A172 (cell line): ENCODE measurements at regions not wholly inside any gene's neighbourhood (a gene's known extent, or its start where the extent isn't known, plus 50 kb on each side); places are given as distances from the start of the nearest gene placed in this dataset.
"Not testable (repeated sequence)": the region's sequence is repeated elsewhere in the genome, so short reads cannot be mapped to it uniquely, and the experiment has no call there.

Experiments used
- DNase-seq: peaks from one replicate; pipeline ENCODE4 v3.0.0-alpha.2; 2015; ENCODE audit warnings: low spot score

DNA sequence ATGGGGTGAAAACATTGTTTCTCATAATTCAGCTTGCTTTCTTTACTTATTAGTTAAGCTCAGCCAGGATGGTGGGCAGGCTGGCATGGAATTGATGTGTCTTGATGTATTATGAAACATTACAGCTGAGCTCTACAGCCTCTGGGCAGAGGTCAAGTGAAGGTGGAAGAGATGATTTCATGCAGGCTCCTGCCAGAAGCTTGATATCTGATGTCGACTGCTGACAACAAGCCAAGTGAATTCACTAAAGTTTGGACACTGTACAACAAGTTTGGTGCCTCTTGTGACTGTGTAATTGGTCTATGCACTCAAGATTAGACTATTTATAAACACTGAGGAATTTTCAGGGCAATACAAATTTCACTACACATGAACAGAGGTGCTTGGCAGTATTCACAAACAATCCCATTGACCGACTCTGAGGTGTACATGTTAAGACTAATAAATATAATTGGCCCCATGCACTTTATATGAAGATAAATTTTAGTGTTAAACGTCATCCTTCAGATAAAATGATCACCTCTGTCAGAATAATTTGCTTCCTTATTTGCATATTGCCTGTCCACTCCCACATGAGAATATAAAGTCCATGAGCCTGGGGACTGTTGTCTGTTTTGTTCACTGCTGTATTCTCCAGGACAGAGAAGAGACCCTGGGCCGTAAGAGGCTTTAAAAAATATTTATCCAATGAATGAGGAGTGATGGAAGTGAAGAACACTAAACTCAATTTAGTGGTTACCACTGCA, 612.2 kb downstream of the IQCM start:
- peak; percentile 35 for DNase-seq

DNA sequence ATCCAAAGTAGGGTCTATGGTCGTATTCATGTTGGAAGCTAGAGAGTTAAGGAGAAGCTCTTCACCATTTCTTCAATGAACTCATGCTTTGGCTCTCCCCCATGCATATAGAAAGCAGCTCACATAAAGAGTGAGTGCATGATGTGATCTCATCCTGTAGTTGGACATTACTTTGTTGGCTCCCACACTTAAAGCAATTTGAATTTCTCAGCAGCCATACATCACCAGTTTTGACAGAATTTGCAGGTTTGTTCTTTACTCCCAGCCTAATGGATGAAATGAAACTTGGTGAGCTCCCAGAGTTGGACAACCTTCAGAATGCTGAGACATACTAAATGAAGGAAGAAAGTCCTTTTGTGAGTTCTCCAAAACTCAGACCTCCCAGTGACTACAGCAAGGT, 613.5 kb downstream of the IQCM start:
- peak; percentile 2 for DNase-seq

DNA sequence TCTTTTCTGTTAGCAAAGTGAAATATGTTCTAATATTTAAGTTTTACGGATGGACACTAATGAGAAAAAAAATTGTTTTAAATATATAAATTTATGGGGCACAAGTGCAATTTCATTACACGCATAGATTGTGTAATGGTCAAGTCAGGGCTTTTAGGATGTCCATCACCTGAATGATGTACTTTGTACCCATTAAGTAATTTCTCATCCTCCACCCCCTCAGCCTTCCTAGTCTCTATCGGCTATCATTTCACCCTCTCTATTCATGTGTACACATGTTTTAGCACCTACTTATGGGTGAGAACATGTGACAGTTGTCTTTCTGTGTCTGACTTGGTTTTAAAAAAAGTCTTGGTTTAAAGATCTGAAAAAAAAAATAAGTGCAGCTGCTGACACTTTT, 616.0 kb downstream of the IQCM start:
- no peak for DNase-seq

DNA sequence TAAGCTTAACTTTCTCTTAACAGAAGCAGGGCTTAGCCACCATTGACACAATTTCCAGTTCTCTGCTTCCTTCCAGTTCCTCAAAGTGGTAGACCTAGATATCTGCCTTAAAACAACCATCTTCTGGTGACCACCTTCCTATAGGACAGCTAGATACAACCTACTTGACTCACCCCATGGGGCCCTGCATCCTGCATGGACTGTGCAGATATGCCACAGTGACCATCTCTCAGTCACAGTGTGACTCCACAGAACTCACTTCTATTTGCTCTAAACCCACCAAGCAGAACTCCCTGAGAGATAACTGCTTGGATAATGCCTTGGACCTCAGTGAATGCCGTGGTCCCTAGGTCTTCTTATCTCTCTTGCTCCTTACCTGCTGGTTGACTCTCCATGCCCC, 621.6 kb downstream of the IQCM start:
- DNase-seq, result no peak

DNA sequence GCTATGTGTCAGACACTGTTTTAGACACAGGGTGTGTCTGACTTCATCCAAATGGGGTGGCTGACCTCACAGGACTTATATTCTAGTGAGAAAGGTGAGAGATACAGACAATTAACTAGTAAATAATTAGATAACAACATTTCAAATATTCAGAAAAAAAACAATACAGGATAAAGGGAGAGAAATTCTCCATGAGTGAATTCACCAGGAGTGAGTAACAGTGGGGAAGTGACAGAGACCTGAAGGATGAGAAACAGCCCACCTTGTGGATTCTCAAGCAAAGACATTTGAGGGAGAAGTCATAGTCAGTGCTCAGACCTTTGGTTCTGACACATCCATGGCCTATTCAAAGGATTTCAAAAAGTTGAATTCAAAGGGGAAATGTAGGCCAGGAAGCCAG, 627.9 kb downstream of the IQCM start:
- DNase-seq, result no peak

DNA sequence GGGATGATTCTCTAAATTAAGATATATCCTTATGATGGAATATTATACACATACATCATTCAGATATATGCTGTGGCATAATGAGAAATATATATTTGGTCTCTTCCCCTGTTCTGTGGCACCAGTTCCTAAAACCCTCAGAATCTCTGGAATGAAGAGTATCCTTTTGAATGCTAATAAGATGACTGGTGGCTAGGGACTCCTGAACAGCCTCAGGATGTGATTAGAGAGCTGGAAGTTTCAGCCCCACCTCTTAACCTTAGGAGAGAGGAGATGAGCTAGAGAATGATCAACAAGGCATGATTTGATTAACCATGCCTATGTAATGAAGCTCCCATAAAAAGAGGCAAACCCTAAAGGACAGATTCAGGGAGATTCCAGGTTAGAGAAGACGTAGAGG, 632.0 kb downstream of the IQCM start:
- DNase-seq, result no peak

DNA sequence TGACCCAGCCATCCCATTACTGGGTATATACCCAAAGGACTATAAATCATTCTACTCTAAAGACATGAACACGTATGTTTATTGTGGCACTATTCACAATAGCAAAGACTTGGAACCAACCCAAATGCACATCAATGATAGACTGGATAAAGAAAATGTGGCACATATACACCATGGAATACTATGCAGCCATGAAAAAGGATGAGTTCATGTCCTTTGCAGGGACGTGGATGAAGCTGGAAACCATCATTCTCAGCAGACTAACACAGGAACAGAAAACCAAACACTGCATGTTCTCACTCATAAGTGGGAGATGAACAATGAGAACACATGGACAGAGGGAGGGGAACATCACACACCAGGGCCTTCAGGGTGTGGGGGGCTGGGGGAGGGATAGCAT, 634.2 kb downstream of the IQCM start:
- not testable (repeated sequence) for DNase-seq

DNA sequence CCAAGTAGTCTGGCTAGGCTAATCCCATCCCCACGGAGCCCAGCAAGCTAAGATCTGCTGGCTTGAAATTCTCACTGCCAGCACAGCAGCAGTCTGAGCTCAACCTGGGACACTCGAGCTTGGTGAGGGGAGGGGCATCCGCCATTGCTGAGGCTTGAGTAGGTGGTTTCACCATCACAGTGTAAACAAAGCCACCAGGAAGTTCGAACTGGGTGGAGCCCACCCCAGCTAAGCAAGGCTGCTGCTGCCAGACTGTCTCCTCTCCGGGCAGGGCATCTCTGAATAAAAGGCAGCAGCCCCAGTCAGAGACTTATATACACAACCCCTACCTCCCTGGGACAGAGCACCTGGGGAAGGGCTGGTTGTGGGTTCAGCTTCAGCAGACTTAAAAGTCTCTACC, 639.6 kb downstream of the IQCM start:
- DNase-seq, result peak; percentile 30

DNA sequence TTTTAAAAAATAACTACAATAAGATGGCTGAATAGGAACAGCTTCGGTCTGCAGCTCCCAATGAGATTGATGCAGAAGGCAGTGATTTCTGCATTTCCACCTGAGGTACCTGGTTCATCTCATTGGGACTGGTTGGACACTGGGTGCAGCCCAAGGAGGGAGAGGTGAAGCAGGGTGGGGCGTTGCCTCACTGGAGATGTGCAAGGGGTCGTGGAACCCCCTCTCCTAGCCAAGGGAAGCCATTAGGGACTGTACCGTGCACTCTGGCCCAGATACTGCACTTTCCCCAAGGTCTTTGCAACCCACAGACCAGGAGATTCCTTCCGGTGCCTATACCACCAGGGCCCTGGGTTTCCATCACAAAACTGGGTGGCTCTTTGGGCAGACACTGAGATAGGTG, 640.1 kb downstream of the IQCM start:
- no peak for DNase-seq

DNA sequence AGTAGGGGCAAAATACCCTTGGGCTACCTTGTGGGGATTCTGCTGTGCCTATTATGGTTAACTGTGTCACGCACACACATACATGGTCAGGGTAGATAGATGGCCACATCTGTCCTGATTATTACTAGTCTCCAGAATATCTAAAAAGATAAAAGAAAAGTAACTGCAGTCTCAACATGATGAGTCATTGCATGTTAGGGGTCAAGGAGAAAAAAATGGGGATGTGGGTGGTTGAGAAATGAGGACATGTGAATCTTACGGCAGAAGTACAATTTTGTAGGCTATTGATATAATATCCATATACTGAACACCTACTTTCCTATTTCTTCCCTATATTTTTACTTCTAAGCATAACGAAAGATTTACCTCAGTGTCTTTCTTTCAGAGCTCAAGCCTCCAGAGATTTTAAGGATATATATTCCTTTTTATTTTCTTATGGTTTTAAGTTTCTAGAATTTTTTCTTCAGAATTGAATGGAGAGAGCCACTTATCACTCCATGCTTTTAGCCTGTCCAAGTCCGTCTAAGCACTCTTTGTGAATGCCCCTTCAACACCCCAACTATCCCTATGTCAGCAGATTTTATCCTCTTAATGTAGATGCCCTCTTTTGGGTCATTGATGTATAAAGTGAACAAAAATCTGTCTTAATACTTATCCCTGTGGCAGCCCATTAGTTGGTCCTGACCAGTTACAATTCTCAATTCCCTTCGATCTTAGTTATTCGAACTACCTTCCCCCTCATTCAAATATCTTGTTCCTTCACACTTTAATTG, 642.2 kb downstream of the IQCM start:
- DNase-seq, result no peak

DNA sequence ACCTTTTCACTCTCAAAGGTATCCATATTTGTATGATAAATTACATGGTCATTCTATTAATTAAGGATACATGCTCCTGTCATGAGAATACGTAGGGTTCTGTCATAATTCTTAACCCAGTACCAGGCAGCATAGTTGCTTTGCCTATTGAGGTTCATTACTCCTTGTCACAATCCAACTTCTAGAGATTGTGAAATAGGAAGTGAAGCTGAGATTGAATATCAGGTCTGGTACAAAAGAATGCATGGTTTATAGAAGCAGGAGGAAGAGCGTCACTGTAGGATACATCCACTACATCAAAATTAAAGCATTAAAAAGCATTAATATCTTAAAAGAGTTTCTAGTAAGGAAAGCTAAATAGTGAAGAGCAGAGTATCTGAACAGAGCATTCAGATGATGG, 647.0 kb downstream of the IQCM start:
- DNase-seq, result no peak

DNA sequence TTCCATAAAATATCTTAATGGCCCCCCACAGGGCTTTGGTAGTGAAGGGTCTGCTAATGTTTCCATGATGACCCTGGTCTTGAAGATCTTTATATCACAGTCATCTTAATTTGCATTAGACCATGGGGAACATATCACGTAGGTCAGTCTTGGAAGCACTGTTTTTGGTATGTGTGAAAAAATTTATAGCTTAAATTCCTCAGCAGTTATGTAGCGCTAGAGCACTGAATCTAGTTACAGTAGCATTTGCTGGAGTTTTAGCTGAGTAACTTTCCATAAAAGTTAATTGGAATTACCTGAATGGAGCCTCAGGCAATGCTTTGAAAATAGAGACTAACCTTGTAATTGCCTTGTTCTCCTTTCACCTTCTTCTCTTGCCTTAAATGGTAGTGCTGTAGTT, 648.8 kb downstream of the IQCM start:
- DNase-seq, result peak; percentile 44

DNA sequence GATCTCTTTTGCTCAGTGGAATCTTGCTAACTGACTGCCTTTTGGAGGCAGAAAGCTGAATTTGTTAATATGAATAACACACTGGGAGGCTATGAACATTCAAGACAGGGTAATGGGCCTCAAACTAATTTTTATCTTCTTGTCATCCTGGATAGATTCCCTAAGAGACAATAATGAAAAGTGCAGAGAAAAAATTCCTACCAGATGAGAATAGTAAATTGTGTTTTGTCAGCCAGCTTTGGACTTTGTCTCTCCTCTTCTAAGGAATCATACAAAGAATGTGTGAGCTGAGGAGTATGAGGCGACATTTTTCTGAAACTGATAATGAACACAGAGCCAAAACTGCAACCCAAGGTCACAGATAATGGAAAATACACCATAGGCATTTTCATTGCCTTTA, 649.3 kb downstream of the IQCM start:
- no peak for DNase-seq

DNA sequence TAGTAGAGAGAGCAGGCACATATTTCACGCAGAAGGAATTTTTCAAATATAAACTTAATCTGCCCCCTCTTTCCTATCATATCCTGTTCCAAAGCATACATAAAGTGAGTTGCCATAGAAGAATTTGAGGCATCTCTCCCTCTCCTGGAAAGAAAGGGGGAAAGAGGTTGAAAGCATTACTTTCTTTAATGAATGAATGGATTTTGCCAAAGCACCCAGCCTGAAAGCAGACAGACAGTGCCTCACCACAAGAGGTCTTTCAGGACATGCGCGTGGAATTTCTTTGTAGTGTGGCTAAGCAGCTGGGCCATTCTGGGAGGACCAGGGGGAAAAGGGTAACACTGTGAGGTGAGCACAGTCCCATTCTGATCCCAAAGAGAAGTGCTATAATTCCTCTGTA, 651.4 kb downstream of the IQCM start:
- peak; percentile 83 for DNase-seq

DNA sequence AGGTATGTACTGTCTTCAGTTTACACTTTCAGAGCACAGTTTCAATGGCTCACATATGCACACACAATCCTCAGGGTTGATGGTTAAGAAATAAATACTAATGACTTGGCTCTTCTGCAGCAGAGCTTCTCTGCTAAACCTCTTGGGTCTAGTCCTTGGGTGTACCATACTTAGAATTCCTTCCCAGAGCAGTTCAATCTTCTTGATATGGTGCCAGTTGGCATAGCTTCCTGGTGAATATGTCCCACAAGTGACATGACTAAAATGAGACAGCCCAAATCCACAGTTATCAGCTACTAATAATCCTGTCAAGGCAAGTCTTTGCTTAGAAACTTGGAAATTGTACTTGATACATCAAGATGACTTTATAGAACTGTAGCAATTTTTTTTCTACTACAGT, 654.4 kb downstream of the IQCM start:
- peak; percentile 75 for DNase-seq

DNA sequence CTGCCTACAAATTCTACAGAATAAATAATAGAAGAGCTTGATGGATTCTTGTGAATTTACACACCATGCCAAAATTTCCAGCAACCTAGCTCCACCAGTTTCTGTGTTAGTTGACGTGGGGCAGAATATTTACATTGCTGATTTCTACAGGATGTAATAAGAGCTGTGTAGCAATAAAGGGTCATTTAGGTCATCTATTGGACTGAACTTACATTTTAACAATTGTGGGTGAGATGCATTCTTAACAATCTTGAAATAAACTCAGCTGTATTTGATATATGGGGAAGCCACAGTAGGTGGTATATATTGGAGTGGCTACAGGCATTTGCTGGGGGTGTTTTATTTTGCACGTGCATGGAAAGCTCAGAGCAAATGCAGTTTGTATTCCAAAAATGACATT, 655.3 kb downstream of the IQCM start:
- no peak for DNase-seq

DNA sequence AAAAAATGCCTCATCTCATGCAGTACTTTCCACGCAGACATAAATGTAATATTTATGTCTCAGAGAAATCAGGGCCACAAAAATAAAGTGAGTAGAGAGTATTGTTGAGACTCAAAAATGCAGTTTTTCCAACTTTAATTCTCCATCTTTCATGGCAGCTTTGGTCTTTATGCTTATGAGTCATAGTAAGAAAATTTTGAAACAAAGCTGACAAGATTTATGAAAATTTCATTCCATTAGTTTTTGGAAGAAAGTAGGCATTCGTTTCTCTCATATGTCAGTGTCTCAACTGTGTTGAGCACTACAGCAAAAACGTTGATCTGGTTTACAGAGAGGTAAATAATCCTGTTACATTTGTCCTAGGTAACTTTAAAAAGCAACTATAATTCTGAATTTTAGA, 656.8 kb downstream of the IQCM start:
- peak; percentile 13 for DNase-seq

DNA sequence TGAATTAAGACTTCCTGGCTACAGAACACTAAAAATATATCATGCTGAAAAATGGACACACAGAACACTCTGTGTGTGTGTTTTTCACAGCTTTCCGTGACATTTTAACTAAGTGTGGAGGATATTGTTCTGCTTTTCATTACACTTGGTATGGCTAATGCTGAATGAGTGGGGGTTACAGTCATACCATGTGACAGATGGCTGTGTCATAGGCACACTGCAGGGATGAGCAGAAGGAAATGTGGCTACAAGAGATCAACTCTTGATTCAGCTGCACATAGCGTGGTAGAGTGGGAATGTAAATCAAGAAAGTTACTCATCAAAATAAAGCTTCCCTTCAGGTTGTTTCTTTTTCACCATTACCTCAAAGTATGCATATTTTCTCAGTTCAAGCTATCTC, 669.8 kb downstream of the IQCM start:
- peak; percentile 30 for DNase-seq

DNA sequence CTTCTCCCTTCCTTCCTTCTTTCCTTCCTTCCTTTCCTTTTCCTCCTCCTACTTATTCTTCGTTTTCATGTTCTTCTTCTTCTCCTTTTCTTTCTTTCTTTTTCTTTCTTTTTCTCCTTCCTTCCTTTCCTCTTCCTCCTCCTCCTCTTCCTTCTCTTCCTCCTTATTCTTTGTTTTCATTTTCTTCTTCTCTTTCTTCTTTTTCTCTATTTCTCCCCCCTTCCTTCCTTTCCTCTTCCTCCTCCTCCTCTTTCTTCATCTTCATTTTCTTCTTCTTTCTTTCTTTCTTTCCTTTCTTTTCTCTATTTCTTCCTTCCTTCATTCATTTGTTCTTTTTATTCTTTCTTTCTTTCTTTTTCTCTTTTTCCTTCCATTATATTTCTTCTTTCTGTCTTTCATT, 671.6 kb downstream of the IQCM start:
- DNase-seq, result no peak

DNA sequence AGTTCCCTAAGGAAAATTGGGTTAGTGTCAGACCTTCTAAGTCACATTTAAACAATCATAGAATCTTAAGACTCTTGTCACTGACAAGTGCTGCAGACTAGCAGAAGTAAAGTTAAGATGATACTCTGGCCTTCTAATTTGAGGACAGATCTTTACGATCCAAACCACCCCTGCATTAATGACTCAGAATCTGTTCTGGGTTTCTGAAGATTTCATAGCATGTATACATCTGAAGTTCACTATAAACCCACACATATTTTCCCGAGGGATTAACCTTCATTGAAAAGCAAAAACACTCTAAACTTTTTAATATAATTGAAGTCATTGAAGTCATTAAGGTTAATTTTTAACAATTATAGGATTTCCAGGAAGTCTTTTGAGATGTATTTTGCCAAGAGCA, 674.3 kb downstream of the IQCM start:
- DNase-seq, result no peak

DNA sequence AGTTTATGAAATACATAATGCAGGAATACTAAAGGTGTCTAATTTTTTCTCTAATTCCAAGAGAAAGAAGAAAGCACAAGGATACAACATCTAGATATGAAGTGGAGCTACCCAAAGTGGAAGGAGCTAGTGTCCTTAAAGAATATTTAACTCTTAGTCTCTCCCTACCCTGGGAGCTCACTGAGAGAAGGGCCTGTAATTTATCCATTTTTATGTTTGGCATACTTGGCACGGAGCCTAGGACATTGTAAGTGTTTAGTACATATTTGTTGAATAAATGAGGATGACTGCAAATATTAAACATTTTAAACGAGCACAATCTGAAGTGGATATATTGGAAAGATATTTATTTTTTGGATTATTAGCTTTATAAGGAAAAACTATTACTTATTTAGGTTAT, 674.8 kb downstream of the IQCM start:
- DNase-seq, result no peak

DNA sequence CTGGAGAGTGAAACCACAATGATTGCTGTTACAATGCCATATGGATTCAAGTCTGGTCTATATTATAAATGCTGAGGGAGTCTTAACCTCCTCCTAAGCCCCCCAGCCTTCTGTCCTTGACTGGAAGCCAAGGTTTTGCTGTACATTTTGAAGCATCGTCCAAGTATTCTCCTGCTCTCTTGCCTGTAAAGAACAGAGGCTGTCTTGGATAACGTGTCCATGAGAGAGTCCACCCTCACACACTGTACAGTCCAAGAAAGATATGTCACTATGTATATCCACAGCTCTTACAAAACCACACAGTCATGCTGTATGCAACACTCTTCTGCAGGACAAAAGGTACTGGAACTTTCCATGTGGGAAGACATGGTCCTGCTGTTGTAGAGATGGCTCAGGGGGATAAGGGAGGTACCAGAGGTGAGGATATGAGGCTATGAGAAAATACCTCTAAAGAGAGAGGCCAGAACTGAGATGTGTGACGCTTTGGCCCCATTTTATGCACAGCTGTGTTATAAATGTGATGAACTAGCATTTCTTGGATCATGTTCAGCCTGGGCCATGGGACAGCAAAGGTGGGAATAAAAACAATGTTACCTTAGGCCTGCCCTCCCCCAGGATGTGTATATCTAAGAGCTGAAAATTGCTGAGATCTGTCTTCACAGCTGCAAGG, 678.6 kb downstream of the IQCM start:
- DNase-seq, result no peak

DNA sequence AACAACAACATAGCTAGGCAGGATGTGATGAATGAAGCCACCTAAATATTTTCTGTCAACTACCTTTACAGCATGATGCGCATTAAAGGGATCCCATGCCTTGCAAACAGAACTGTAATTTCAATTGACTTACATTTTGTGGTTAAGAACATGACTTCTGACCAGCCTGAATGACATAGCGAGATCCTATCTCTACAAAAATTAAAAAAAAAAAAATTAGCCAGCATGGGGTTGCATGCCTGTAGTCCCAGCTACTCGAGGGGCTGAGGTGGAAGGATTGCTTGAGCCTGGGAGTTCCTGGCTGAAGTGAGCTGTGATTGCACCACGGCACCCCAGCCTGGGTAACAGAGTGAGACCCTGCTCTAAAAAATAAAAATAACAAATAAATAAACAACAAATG, 680.6 kb downstream of the IQCM start:
- no peak for DNase-seq
